SIG-M5 treated with dmso at 0.1 percent for 504 hours (cell line): ENCODE measurements at regions not wholly inside any gene's neighbourhood (a gene's known extent, or its start where the extent isn't known, plus 50 kb on each side); places are given as distances from the start of the nearest gene placed in this dataset.

ENCODE experiments used
- DNase-seq: peaks from one replicate; lab custom pipeline; 2025; ENCODE audit not compliant: unreplicated experiment; lab: John Stamatoyannopoulos, UW

- DNase-seq: no peak
These were observed 534.7 kb upstream of the KLHL29 start for GRCh38 chr2:22850310-22850709.

- no peak for DNase-seq
These were observed 530.4 kb upstream of the KLHL29 start for GRCh38 chr2:22854588-22854987.

- DNase-seq: no peak
These were observed 529.9 kb upstream of the KLHL29 start for GRCh38 chr2:22855081-22855480.

- no peak for DNase-seq
These were observed 529.2 kb upstream of the KLHL29 start for GRCh38 chr2:22855761-22856184.

- no peak for DNase-seq
These were observed 517.0 kb upstream of the KLHL29 start for GRCh38 chr2:22867973-22868372.

- no peak for DNase-seq
These were observed 506.9 kb upstream of the KLHL29 start for GRCh38 chr2:22878121-22878520.

GRCh38 chr2:22879009-22879863 is 505.7 kb upstream of the KLHL29 start:
- DNase-seq: no peak

- no peak for DNase-seq
These were observed 504.8 kb upstream of the KLHL29 start for GRCh38 chr2:22880161-22880560.

- DNase-seq: no peak
These were observed 503.0 kb upstream of the KLHL29 start for GRCh38 chr2:22882011-22882410.

- no peak for DNase-seq
These were observed 502.3 kb upstream of the KLHL29 start for GRCh38 chr2:22882643-22883042.

- DNase-seq: no peak
These were observed 501.9 kb upstream of the KLHL29 start for GRCh38 chr2:22883054-22883453.

- no peak for DNase-seq
These were observed 499.7 kb upstream of the KLHL29 start for GRCh38 chr2:22885245-22885644.

GRCh38 chr2:22887426-22887825 is 497.6 kb upstream of the KLHL29 start:
- DNase-seq: no peak

- DNase-seq: no peak
These were observed 497.1 kb upstream of the KLHL29 start for GRCh38 chr2:22887845-22888244.

GRCh38 chr2:22890132-22890531 is 494.8 kb upstream of the KLHL29 start:
- DNase-seq: no peak

GRCh38 chr2:22893761-22894517 is 491.0 kb upstream of the KLHL29 start:
- no peak for DNase-seq

GRCh38 chr2:22894761-22895160 is 490.2 kb upstream of the KLHL29 start:
- no peak for DNase-seq

GRCh38 chr2:22897428-22897827 is 487.6 kb upstream of the KLHL29 start:
- no peak for DNase-seq

GRCh38 chr2:22900674-22901073 is 484.3 kb upstream of the KLHL29 start:
- no peak for DNase-seq

- DNase-seq: no peak
These were observed 483.4 kb upstream of the KLHL29 start for GRCh38 chr2:22901471-22902179.

GRCh38 chr2:22902180-22902550 is 482.8 kb upstream of the KLHL29 start:
- no peak for DNase-seq
